Neural progenitor cell (in vitro differentiated cells): ENCODE measurements at regions not wholly inside any gene's neighbourhood (a gene's known extent, or its start where the extent isn't known, plus 50 kb on each side); places are given as distances from the start of the nearest gene placed in this dataset.
A peak's percentile ranks its signal among the peaks of the same experiment; 100 is the strongest.

ENCODE experiments used
- DNase-seq: peaks from one replicate; pipeline ENCODE4 v3.0.0-alpha.2; 2016; ENCODE audit warnings: low spot score
- H2AFZ ChIP-seq: fragments of 200-600 bp; sonication (generic); replicated peaks from 2 replicates; pipeline ENCODE4 v1.6.1; 2016; ENCODE audit warnings: antibody characterized with exemption
- H3F3A ChIP-seq: fragments of 200-600 bp; sonication (generic); 2 replicates; pipeline ENCODE4 v1.6.1; 2016; ENCODE audit warnings: antibody characterized with exemption, low read depth
- H3K27ac ChIP-seq: fragments of 200-600 bp; sonication (generic); 2 replicates; pipeline ENCODE4 v1.5.1; 2016; ENCODE audit warnings: mild to moderate bottlenecking
- H3K27me3 ChIP-seq: fragments of 200-600 bp; sonication (generic); 2 replicates; pipeline ENCODE4 v1.6.1; 2016; ENCODE audit warnings: mild to moderate bottlenecking, moderate library complexity
- H3K36me3 ChIP-seq: fragments of 200-600 bp; sonication (generic); 2 replicates; pipeline ENCODE4 v1.5.1; 2016
- H3K4me1 ChIP-seq: fragments of 200-600 bp; sonication (generic); 2 replicates; pipeline ENCODE4 v1.6.1; 2016; ENCODE audit warnings: mixed run types
- H3K4me2 ChIP-seq: fragments of 200-600 bp; sonication (generic); 2 replicates; pipeline ENCODE4 v1.6.1; 2016
- H3K4me3 ChIP-seq: fragments of 200-600 bp; sonication (generic); 2 replicates; pipeline ENCODE4 v1.5.1; 2016
- H3K79me2 ChIP-seq: fragments of 200-600 bp; sonication (generic); 2 replicates; pipeline ENCODE4 v1.6.1; 2016; ENCODE audit warnings: low read depth
- H3K9ac ChIP-seq: fragments of 200-600 bp; sonication (generic); 2 replicates; pipeline ENCODE4 v1.6.1; 2016
- H3K9me3 ChIP-seq: fragments of 200-600 bp; sonication (generic); 2 replicates; pipeline ENCODE4 v1.5.1; 2016; ENCODE audit warnings: low read depth
- H4K20me1 ChIP-seq: fragments of 200-600 bp; sonication (generic); 2 replicates; pipeline ENCODE4 v1.6.1; 2016; ENCODE audit warnings: low read depth
- H3K27ac Mint-ChIP-seq: 3 replicates; pipeline ENCODE4 v1.8.0; 2021; ENCODE audit warnings: mixed read lengths
- H3K27me3 Mint-ChIP-seq: 2 replicates; pipeline ENCODE4 v1.8.0; 2022; ENCODE audit warnings: low read depth, mild to moderate bottlenecking, inconsistent platforms, moderate library complexity, mixed read lengths; ENCODE audit not compliant: insufficient read depth
- H3K36me3 Mint-ChIP-seq: 3 replicates; pipeline ENCODE4 v1.8.0; 2021; ENCODE audit warnings: mixed read lengths
- H3K4me1 Mint-ChIP-seq: 3 replicates; pipeline ENCODE4 v1.8.0; 2021; ENCODE audit warnings: mixed read lengths
- H3K4me3 Mint-ChIP-seq: 3 replicates; pipeline ENCODE4 v1.8.0; 2021; ENCODE audit warnings: mild to moderate bottlenecking, moderate library complexity, mixed read lengths
- H3K9me3 Mint-ChIP-seq: 3 replicates; pipeline ENCODE4 v1.8.0; 2020; ENCODE audit warnings: mixed read lengths
- EZH2 ChIP-seq: fragments of 200-600 bp; sonication (generic); IDR thresholded peaks from 2 replicates; pipeline ENCODE4 v1.6.1; 2017; ENCODE audit warnings: antibody characterized with exemption, mild to moderate bottlenecking, moderate library complexity
- EZH2phosphoT487 ChIP-seq: fragments of 200-600 bp; sonication (generic); IDR thresholded peaks from 2 replicates; pipeline ENCODE4 v1.6.1; 2017; ENCODE audit warnings: antibody characterized with exemption
- TF ChIP-seq, protein P1 (sequence below): fragments of 200-600 bp; sonication (generic); IDR thresholded peaks from 2 replicates; pipeline ENCODE4 v1.5.1; 2017; ENCODE audit warnings: antibody characterized with exemption, mild to moderate bottlenecking

DNA sequence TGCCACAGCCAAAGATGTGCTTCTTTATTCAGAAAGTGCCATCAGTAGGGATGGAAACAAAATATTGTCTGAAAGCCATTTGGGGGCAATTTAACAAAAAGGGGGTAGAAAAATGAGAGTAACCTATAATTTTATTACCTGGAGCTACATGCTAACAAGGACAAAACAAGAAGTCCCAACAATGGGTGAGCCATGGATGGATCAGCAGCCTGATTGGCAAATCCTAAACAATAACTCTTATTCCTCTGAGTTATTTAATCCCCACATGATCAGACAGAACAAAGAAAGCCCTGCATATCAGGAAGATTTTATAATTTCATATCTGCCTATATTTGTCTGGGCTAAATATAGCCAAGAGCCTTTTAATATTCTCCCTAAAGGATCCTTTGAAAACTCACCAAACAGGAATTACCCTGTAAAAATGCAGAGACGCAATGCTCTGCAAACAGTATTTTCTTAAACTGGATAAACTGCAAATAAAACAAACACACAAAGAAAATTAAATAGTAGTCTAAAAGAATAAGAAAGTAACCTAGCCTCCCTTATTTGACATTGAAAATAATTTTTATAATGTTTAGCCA, 483.4 kb downstream of the ZNF608 start:
- Mint-ChIP-seq H3K27ac (no peak overlapping the region), H3K36me3 (no peaks in the 10 kb centered on the region), H3K27me3 (peaks cover 20% of the 10 kb centered on the region), H3K4me3 (no peak overlapping the region), H3K9me3 (peaks cover 8% of the 10 kb centered on the region), H3K4me1 (peaks cover 14% of the 10 kb centered on the region)
- Histone ChIP-seq H3K79me2 (no peaks in the 10 kb centered on the region), H3K4me3 (peak overlapping the region; percentile 14), H3K36me3 (no peaks in the 10 kb centered on the region), H2AFZ (no peak overlapping the region), H3K4me2 (peak overlapping the region; percentile 60), H3K27ac (no peak overlapping the region), H3K4me1 (peaks cover 46% of the 10 kb centered on the region), H4K20me1 (no peaks in the 10 kb centered on the region), H3K9ac (no peak overlapping the region), H3F3A (peaks cover 46% of the 10 kb centered on the region), H3K9me3 (no peaks in the 10 kb centered on the region), H3K27me3 (no peaks in the 10 kb centered on the region)
- no peak for DNase-seq
- TF ChIP-seq, protein P1, sequence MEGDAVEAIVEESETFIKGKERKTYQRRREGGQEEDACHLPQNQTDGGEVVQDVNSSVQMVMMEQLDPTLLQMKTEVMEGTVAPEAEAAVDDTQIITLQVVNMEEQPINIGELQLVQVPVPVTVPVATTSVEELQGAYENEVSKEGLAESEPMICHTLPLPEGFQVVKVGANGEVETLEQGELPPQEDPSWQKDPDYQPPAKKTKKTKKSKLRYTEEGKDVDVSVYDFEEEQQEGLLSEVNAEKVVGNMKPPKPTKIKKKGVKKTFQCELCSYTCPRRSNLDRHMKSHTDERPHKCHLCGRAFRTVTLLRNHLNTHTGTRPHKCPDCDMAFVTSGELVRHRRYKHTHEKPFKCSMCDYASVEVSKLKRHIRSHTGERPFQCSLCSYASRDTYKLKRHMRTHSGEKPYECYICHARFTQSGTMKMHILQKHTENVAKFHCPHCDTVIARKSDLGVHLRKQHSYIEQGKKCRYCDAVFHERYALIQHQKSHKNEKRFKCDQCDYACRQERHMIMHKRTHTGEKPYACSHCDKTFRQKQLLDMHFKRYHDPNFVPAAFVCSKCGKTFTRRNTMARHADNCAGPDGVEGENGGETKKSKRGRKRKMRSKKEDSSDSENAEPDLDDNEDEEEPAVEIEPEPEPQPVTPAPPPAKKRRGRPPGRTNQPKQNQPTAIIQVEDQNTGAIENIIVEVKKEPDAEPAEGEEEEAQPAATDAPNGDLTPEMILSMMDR, result no peak
- TF ChIP-seq EZH2 (no peak), EZH2phosphoT487 (no peak)

DNA sequence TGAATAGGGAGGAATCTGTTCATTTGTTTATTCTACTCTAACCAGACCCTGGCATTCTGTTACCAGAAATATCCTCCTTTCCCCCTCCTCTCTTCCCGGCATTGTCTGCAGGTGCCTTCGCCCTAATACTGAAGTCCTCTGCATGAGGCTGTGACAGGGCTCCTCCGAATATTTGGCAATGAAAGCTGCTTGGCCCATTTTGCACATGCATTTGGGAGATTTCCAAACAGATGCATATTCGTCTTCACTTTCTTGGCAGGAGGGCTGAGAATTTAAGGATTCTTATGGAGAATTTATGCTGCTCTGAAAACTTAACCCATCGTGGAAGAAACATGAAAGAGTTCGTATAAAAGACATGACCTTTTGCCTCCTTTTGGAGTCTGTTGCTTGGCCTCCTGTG, 484.0 kb downstream of the ZNF608 start:
- Mint-ChIP-seq H3K27ac (no peak overlapping the region), H3K4me1 (peaks cover 14% of the 10 kb centered on the region), H3K36me3 (no peaks in the 10 kb centered on the region), H3K27me3 (peaks cover 20% of the 10 kb centered on the region), H3K9me3 (peaks cover 8% of the 10 kb centered on the region), H3K4me3 (no peak overlapping the region)
- no peak overlapping the region for H3K9ac ChIP-seq
- H3K4me1 ChIP-seq, result peaks cover 46% of the 10 kb centered on the region
- no peaks in the 10 kb centered on the region for H3K79me2 ChIP-seq
- H4K20me1 ChIP-seq, result no peaks in the 10 kb centered on the region
- peak; percentile 37 for DNase-seq
- H3F3A ChIP-seq, result peaks cover 46% of the 10 kb centered on the region
- H3K27me3 ChIP-seq, result no peaks in the 10 kb centered on the region
- no peak overlapping the region for H2AFZ ChIP-seq
- H3K36me3 ChIP-seq, result no peaks in the 10 kb centered on the region
- TF ChIP-seq EZH2 (no peak), EZH2phosphoT487 (no peak)
- TF ChIP-seq, protein P1, result no peak
- H3K4me2 ChIP-seq, result peak overlapping the region; percentile 60
- no peak overlapping the region for H3K27ac ChIP-seq
- peak overlapping the region; percentile 14 for H3K4me3 ChIP-seq
- H3K9me3 ChIP-seq, result no peaks in the 10 kb centered on the region

DNA sequence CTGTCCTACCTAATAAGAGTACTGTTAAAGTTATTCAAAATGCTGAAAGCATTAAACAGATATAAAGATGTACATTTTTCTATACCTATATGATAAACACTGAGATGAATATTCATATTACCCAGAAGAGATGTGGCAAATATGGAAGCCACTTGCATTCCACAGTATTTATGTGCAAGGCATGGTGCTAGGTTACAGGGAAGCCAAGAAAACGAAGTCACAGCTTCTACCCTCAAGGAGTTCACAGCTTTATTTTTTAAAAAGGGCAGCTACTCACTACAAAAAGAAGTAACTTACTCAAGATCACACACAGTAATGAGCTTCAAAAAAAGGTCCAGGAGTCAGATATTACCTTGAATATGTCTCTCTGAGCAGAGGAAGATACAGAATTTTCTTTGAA, 484.6 kb downstream of the ZNF608 start:
- Mint-ChIP-seq H3K4me3 (no peak overlapping the region), H3K27me3 (peaks cover 18% of the 10 kb centered on the region), H3K9me3 (peaks cover 10% of the 10 kb centered on the region), H3K27ac (peak overlapping the region; percentile 84), H3K36me3 (no peaks in the 10 kb centered on the region), H3K4me1 (peaks cover 12% of the 10 kb centered on the region)
- Histone ChIP-seq H3K36me3 (no peaks in the 10 kb centered on the region), H4K20me1 (no peaks in the 10 kb centered on the region), H2AFZ (no peak overlapping the region), H3K27me3 (no peaks in the 10 kb centered on the region), H3K9ac (no peak overlapping the region), H3K27ac (no peak overlapping the region), H3K4me3 (no peak overlapping the region), H3F3A (peaks cover 46% of the 10 kb centered on the region), H3K4me2 (peak overlapping the region; percentile 60), H3K9me3 (no peaks in the 10 kb centered on the region), H3K79me2 (no peaks in the 10 kb centered on the region), H3K4me1 (peaks cover 46% of the 10 kb centered on the region)
- TF ChIP-seq EZH2phosphoT487 (no peak), EZH2 (no peak)
- TF ChIP-seq, protein P1, result no peak
- DNase-seq, result no peak
